GM18498 (cell line): ENCODE measurements at regions not wholly inside any gene's neighbourhood (a gene's known extent, or its start where the extent isn't known, plus 50 kb on each side); places are given as distances from the start of the nearest gene placed in this dataset.

Experiments
- ATAC-seq: cut with Tn5 transposase; IDR thresholded peaks from one replicate; pipeline ENCODE4 v1.9.1; 2021; ENCODE audit warnings: mild to moderate bottlenecking, moderate library complexity; ENCODE audit not compliant: unreplicated experiment

- ATAC-seq, result no peak
Observed at GRCh38 chr10:94277450-94277849, 85.3 kb downstream of the NOC3L start.

GRCh38 chr10:94279835-94280709 is 82.7 kb downstream of the NOC3L start:
- peak; percentile 81 for ATAC-seq

- ATAC-seq, result no peak
Observed at GRCh38 chr10:94281654-94282053, 81.1 kb downstream of the NOC3L start.

GRCh38 chr10:94282369-94282768 is 80.4 kb downstream of the NOC3L start:
- no peak for ATAC-seq
